HL-60 (cell line): ENCODE measurements at regions not wholly inside any gene's neighbourhood (a gene's known extent, or its start where the extent isn't known, plus 50 kb on each side); places are given as distances from the start of the nearest gene placed in this dataset.

Experiments used
- DNase-seq, 2 experiments: peaks; one replicate each; pipeline ENCODE4 v3.0.0-alpha.2; 2010 to 2020; ENCODE audit warnings: low read depth in 1 of 2, low spot score in 1 of 2
- H3K27ac ChIP-seq: fragments of 250-450 bp; sonication (Bioruptor Pico); replicated peaks from 2 replicates; pipeline ENCODE4 v1.5.1; 2020; ENCODE audit warnings: mild to moderate bottlenecking, moderate library complexity
- H3K27me3 ChIP-seq: fragments of 250-450 bp; sonication (Bioruptor Pico); 2 replicates; pipeline ENCODE4 v1.5.1; 2021; ENCODE audit warnings: mild to moderate bottlenecking, moderate library complexity; ENCODE audit not compliant: insufficient read depth, poor library complexity, severe bottlenecking
- H3K4me3 ChIP-seq: replicated peaks from 2 replicates; pipeline ENCODE4 v1.5.1; 2011; ENCODE audit warnings: mild to moderate bottlenecking, control low read depth, low read length; ENCODE audit not compliant: insufficient read depth
- GABPA ChIP-seq: IDR thresholded peaks from 2 replicates; pipeline ENCODE4 v1.6.1; 2012; ENCODE audit warnings: low read depth
- POLR2AphosphoS5 ChIP-seq: IDR thresholded peaks from 2 replicates; pipeline ENCODE4 v1.6.1; 2012; ENCODE audit warnings: low read depth
- SPI1 ChIP-seq: IDR thresholded peaks from 2 replicates; pipeline ENCODE4 v1.6.1; 2012; ENCODE audit warnings: low read depth, mild to moderate bottlenecking, borderline replicate concordance
- TF ChIP-seq, protein P1 (sequence below): IDR thresholded peaks from 2 replicates; pipeline ENCODE4 v1.6.1; 2012; ENCODE audit warnings: low read depth; ENCODE audit not compliant: insufficient replicate concordance
- TF ChIP-seq, protein P2 (sequence below): IDR thresholded peaks from one replicate; pipeline ENCODE4 v1.5.1; 2011; ENCODE audit warnings: low read length, control low read depth, inconsistent platforms; ENCODE audit not compliant: insufficient read depth

DNA sequence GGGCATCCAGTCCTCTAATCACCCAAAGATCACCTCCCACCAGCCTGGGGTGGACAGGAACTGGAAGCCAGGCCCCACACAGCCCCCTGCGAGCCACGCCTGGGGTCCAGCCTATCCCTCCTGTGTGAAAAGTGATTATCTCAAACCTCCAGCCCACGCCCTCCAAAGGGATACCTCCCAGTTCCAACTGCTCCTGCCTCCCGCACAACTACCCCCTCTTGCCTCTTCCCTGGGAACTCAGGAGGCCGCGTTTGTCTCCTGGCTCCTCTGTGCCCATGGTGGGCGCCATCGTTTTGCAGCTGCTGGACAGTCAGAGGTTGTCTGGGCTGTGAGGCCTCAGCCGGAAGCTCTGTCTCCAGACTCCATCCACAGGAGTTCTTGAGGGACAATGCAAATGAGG lies 305.9 kb downstream of the AJAP1 start:
- no peak overlapping the region for H3K27ac ChIP-seq
- DNase-seq = no peak
- no peak overlapping the region for H3K4me3 ChIP-seq
- no peaks in the 10 kb centered on the region for H3K27me3 ChIP-seq
- TF ChIP-seq, protein P1, sequence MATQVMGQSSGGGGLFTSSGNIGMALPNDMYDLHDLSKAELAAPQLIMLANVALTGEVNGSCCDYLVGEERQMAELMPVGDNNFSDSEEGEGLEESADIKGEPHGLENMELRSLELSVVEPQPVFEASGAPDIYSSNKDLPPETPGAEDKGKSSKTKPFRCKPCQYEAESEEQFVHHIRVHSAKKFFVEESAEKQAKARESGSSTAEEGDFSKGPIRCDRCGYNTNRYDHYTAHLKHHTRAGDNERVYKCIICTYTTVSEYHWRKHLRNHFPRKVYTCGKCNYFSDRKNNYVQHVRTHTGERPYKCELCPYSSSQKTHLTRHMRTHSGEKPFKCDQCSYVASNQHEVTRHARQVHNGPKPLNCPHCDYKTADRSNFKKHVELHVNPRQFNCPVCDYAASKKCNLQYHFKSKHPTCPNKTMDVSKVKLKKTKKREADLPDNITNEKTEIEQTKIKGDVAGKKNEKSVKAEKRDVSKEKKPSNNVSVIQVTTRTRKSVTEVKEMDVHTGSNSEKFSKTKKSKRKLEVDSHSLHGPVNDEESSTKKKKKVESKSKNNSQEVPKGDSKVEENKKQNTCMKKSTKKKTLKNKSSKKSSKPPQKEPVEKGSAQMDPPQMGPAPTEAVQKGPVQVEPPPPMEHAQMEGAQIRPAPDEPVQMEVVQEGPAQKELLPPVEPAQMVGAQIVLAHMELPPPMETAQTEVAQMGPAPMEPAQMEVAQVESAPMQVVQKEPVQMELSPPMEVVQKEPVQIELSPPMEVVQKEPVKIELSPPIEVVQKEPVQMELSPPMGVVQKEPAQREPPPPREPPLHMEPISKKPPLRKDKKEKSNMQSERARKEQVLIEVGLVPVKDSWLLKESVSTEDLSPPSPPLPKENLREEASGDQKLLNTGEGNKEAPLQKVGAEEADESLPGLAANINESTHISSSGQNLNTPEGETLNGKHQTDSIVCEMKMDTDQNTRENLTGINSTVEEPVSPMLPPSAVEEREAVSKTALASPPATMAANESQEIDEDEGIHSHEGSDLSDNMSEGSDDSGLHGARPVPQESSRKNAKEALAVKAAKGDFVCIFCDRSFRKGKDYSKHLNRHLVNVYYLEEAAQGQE = no peak
- TF ChIP-seq GABPA = no peak
- TF ChIP-seq, protein P2, sequence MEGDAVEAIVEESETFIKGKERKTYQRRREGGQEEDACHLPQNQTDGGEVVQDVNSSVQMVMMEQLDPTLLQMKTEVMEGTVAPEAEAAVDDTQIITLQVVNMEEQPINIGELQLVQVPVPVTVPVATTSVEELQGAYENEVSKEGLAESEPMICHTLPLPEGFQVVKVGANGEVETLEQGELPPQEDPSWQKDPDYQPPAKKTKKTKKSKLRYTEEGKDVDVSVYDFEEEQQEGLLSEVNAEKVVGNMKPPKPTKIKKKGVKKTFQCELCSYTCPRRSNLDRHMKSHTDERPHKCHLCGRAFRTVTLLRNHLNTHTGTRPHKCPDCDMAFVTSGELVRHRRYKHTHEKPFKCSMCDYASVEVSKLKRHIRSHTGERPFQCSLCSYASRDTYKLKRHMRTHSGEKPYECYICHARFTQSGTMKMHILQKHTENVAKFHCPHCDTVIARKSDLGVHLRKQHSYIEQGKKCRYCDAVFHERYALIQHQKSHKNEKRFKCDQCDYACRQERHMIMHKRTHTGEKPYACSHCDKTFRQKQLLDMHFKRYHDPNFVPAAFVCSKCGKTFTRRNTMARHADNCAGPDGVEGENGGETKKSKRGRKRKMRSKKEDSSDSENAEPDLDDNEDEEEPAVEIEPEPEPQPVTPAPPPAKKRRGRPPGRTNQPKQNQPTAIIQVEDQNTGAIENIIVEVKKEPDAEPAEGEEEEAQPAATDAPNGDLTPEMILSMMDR = no peak
- TF ChIP-seq SPI1 = no peak
- no peak for TF ChIP-seq POLR2AphosphoS5

DNA sequence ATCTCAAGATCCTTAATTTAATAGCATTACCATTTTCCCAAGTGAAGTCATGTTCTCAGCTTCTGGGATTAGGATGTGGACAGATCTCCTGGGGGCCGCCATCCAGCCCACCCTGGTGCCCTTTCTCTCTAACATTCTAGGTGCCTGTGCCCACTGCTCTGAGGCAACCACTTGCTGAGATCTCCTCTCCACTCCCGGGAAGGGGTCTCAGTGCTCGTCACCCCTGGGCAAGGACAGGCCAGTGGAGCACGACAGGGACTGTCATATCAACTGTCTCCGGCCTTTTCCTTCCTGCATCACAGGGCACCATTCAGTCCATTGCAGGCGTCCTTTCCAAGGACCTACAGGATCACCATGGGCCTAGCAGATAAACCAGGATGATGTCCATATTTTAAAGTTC lies 304.8 kb downstream of the AJAP1 start:
- no peak for DNase-seq
- TF ChIP-seq POLR2AphosphoS5 (no peak), GABPA (no peak), SPI1 (no peak)
- TF ChIP-seq, protein P1 = no peak
- TF ChIP-seq, protein P2 = no peak
- H3K27ac ChIP-seq = no peak overlapping the region
- H3K4me3 ChIP-seq = no peak overlapping the region
- H3K27me3 ChIP-seq = no peaks in the 10 kb centered on the region

DNA sequence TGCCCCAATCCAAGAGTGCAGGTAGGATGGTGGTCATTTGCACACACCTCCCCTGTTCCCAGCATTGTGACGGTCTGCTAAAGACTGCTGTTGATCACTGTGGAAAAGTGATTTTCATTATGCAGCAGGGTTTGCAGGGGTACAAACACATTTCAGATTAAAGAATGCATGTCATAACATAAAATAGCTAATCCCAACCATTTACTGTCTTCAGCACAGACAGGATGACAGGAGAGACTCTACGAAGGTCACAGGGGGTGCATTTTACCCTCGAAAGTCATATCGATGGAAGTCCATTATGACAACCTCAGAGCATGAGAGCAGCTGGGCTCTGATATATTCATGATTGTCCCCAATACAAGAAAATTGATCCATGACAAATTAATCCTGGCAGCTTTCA lies 302.6 kb downstream of the AJAP1 start:
- TF ChIP-seq SPI1 (no peak), GABPA (no peak), POLR2AphosphoS5 (no peak)
- TF ChIP-seq, protein P1 = no peak
- TF ChIP-seq, protein P2 = no peak
- Histone ChIP-seq H3K27ac (no peak overlapping the region), H3K4me3 (no peak overlapping the region), H3K27me3 (no peaks in the 10 kb centered on the region)
- no peak for DNase-seq
